ENCODE measurements at regions not wholly inside any gene's neighbourhood (a gene's known extent, or its start where the extent isn't known, plus 50 kb on each side); places are given as distances from the start of the nearest gene placed in this dataset.
"Not testable (repeated sequence)": the region's sequence is repeated elsewhere in the genome, so short reads cannot be mapped to it uniquely, and the experiment has no call there.

DNA sequence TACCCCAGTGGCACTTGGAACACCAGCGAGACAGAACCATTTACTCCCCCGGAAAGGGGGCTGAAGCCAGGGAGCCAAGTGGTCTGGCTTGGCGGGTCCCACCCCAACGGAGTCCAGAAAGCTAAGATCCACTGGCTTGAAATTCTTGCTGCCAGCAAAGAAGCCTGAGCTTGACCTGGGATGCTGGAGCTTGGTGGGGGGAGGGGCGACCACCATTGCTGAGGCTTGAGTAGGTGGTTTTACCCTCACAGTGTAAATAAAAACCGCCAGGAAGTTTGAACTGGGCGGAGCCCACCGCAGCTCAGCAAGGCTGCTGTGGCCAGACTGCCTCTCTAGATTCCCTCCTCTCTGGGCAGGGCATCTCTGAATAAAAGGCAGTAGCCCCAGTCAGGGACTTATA, 62.8 kb downstream of the RPS24 start:
- not testable (repeated sequence) for DNase-seq (ENCODE audit: low read depth)

GRCh38 chr10:78102593-78102992, 68.9 kb downstream of the RPS24 start:
- DNase-seq (ENCODE audit: low read depth): not testable (repeated sequence)

- no peak for DNase-seq (ENCODE audit: low read depth)
Observed at GRCh38 chr10:78109210-78109609, 75.5 kb downstream of the RPS24 start.

- no peak for DNase-seq (ENCODE audit: low read depth)
Observed at GRCh38 chr10:78115135-78115853, 81.6 kb downstream of the RPS24 start.

DNA sequence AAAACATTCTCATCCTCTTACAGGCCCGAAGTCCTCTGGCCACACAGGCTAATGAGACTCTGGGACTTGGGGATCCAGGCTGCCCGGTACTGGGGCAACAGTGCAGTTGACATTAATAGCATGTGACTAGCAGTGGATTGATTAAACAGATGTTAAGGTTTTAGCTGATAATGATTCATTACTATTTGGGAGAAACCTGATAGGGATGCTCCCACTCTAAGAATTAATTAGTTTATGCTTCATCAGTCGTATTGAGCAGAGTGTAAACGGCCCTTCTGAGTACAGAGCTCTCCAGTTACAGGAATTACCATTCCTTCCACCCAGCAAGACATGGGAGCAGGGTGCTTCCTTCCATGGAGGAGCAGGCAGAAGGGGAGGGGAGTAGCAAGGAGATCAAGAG, 82.7 kb downstream of the RPS24 start:
- no peak for DNase-seq (ENCODE audit: low read depth)

GRCh38 chr10:78118591-78118990, 84.9 kb downstream of the RPS24 start:
- no peak for DNase-seq (ENCODE audit: low read depth)

GRCh38 chr10:78121801-78122200, 88.1 kb downstream of the RPS24 start:
- no peak for DNase-seq (ENCODE audit: low read depth)

DNA sequence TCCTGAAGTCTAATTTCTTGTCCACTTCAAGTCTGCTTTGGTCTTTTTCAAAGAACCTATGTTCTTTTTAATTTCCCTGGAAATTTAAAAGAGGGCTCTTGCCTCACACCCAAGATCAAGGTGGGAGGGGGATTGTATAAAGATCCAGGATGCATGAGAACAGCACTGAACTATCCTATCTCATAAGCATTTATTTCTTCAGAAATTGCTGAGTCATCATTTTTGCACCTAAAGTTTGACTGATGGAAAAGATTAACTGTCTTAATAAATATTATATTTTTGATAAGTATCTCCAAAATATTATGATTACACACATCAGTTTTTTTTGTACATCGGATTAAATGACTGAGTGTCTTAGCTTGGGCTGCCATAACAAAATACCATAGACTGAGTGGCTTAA, 90.5 kb downstream of the RPS24 start:
- DNase-seq (ENCODE audit: low read depth): no peak

- DNase-seq (ENCODE audit: low read depth): no peak
Observed at GRCh38 chr10:78129211-78129610, 95.5 kb downstream of the RPS24 start.

DNA sequence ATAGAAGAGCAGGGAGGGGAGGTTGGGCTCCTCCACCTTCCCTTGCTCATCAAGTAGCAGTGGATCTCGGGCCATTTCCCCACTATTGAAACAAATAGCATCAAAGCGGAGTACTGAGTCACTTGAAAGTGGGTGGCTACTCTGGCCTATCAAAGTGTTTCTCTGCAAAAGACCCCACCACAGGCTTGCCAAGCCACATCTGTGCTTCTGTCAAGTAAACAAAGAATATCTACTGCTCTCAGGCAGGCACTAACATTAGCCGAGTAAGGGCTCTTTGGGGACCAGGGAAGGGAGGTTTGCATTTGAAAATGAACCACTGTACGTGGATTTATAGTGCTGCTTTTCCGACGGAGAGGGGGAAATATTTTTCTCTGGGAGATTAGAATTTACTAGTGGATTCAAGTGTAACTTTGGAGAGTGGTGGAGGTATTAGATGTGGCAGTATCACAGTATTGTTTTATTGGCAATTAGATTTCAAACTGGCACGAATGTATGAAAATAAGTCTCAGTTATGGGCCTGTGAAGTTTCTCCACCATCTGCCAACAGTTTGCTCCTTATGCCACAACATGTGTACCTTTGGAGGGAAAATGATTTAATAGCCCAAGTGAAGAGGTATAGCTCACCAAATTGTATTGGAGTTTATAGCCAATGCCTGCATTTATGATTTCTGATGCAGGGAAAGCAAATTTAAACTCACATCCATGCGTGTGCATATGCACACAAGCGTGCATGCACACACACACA, 97.5 kb downstream of the RPS24 start:
- DNase-seq (ENCODE audit: low read depth): no peak

GRCh38 chr10:78134773-78135306, 101.2 kb downstream of the RPS24 start:
- DNase-seq (ENCODE audit: low read depth): no peak

- no peak for DNase-seq (ENCODE audit: low read depth)
Observed at GRCh38 chr10:78137147-78137546, 103.5 kb downstream of the RPS24 start.

GRCh38 chr10:78139341-78139740, 105.7 kb downstream of the RPS24 start:
- DNase-seq (ENCODE audit: low read depth): no peak

DNA sequence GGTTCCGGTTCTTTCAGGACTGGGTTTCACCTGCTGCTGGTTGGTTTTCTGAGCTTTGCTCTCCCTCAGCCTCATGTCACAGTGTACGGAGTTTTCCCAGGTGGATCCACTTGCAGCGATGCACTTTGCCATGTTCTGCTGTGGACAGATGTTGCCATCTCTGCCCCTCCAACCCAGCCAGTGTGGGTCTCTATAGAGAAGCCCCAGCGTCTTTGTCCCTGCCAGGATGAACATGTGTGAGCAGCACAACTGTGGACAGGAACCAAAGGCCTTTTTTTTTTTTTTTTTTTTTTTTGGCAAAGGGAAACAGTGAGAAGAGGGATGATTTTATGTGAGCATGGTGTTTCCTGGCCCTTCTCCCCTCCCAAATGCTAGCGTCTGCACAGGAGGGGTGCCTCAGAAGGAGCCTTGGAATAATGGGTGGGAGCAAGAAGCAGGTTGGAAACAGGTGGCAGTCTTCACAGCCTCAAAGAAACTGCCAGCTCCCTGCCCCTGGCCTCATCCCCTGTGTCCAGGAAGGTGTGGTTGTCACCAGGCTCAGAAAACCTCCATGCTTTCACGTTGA, 106.5 kb downstream of the RPS24 start:
- DNase-seq (ENCODE audit: low read depth): no peak

DNA sequence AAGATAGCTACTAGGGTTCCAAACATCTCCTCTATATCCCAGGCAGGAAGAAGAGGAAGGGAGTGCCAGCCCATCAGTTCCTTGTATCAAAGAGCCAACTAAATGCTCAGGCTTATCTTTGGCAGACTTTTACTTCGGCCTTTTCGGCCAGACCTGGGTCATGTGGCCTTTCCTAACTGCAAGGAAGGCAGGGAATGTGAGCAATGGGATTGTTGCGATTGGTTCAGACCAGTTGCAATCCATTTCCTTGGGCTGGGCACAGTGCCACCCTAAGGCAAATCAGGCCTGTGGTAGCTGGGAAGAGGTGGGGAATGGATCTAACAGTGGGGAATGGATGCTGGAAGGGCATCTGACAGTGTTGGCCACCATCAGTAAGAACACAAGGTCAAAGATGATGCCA, 109.9 kb downstream of the RPS24 start:
- no peak for DNase-seq (ENCODE audit: low read depth)

GRCh38 chr10:78146200-78146599, 112.5 kb downstream of the RPS24 start:
- DNase-seq (ENCODE audit: low read depth): no peak

DNA sequence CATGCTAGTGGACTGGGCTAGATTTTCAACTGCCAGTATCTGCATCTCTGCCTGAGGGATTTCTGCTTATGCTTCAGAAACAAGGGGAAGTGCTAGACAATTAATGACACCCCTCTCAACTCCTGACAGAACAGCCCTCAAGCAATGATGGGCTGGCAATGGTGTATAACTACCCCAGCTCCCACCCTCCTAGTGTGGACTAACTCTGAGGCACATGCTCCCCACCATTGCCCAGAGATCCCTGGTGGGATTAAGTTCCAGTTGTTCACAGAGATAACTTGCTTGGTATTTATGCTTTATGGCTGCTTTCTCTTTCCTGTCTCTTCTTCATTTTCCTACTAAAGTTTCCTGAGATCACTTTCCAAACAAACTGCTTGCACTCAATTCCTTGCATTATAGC, 113.5 kb downstream of the RPS24 start:
- no peak for DNase-seq (ENCODE audit: low read depth)

DNA sequence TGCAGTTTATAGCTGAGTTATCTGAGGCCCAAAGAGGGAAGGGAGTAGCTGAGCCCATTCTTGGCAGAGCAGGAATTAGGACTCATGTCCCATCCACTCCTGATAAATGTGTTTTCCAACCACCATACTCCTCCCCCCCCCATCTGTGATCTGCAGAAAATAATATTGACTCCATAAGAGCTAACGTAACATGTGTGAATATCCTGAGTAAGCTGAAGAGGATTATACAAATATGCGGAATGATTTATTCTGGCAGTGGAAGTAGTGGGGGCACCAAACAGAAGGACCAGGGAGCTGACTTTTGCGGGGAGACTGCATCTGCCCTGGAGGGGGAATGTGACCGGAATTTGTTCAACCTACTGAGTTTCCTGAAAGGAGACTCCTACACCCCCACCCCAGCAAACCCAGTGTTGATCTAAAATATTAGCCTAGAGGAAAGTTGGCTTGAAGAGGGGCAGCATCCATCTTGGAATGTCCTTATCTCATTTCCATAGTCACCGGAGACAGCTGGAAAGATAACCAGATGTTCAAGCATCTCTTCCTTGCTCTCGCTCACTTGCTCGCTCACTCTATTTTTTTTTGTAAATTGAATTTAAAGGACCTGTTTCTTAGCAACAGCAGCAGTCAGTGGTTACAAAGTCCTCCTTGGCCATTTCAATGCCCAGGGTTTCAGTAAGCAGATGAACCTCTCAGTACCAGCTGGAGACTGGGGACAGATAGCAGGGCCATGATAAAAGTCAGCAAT, 114.7 kb downstream of the RPS24 start:
- no peak for DNase-seq (ENCODE audit: low read depth)

DNA sequence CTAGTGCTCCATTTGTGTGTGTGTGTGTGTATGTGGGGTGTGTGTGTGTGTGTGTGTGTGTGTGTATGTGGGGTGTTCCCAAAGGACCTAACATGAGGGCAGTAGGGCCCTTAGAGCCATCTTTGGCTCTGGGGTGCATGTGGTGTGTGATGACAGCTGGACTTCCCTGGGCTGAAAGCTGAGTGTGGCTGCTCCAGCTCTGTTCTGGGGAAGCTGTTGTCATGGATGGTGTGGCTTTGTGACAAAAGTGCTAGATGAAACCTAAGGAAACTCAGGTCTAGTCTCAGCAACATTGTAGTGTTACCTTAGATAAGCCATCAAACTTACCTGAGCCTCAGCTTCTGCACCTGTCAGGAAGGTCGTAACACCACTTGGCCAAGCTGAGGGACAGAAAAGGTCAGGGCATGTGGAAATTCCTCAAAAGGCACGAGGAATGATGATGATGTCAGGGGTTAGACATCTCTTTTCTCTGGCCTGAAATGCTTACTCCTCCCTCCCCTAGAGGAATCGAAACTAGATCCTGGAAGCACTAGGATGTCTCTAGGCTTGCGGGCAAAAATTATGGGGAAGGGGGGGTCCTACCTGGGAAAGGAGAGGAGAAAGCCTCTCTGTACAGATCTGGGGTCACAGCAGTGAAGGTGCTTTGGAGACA, 115.4 kb downstream of the RPS24 start:
- DNase-seq (ENCODE audit: low read depth): no peak

GRCh38 chr10:78150756-78151155, 117.1 kb downstream of the RPS24 start:
- DNase-seq (ENCODE audit: low read depth): no peak

GRCh38 chr10:78155722-78156121, 122.1 kb downstream of the RPS24 start:
- no peak for DNase-seq (ENCODE audit: low read depth)

DNA sequence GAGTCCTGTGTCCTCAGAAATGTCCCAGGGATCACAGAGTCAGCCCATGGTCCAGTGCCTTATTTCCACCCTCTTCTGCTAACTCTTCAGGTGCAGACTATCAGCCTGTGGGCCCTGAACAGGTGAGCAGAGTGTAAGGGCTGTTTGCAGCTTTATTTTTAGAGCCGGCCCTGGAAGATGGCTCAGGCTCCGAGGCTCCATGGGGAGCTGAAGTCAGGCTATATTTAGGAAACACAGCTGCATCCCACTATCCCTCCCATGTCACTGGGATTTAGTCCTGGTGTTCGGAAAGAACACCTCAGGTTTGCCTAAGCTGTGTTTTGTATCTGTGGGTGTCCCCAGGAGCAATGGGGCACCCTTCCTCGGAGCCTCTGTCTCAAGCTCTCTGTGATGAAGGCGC, 126.9 kb downstream of the RPS24 start:
- DNase-seq (ENCODE audit: low read depth): no peak

Measured in activated T-cell treated with anti-CD3 and anti-CD28 coated beads for 48 hours (primary cell).